ENCODE measurements at regions not wholly inside any gene's neighbourhood (a gene's known extent, or its start where the extent isn't known, plus 50 kb on each side); places are given as distances from the start of the nearest gene placed in this dataset.
A peak's percentile ranks its signal among the peaks of the same experiment; 100 is the strongest.

GRCh38 chr9:19925674-19926503 lies 137.1 kb upstream of the SLC24A2 start:
- Histone ChIP-seq H3K36me3 (replicated peaks in 1 of 2; ENCODE audit: control extremely low read depth in 1 of 2, control insufficient read depth in 1 of 2, extremely low read depth in 1 of 2, insufficient read depth in 2 of 2, low read length in 1 of 2) (no peaks in the 10 kb centered on the region), H3K4me2 (replicated peaks; ENCODE audit: low read depth, low read length, poor library complexity, severe bottlenecking) (peak overlapping the region; percentile 65), H3K9me3 (ENCODE audit: control extremely low read depth in 1 of 3, control insufficient read depth in 2 of 3, insufficient read depth in 1 of 3, low read length in 2 of 3) (no peaks in the 10 kb centered on the region), H3K27ac (ENCODE audit: low read length in 2 of 2) (no peak overlapping the region), H4K20me1 (ENCODE audit: control insufficient read depth, insufficient read depth, low read length, poor library complexity, severe bottlenecking) (no peaks in the 10 kb centered on the region), H3K79me2 (ENCODE audit: control insufficient read depth, insufficient read depth, low read length) (no peaks in the 10 kb centered on the region), H3K4me1 (ENCODE audit: control insufficient read depth in 2 of 2, insufficient read depth in 2 of 2, low read length in 2 of 2) (peaks cover 7 to 10% of the 10 kb centered on the region in 2 donors), H3K4me3 (ENCODE audit: control extremely low read depth in 1 of 5, extremely low read depth in 1 of 5, insufficient read depth in 1 of 5, low read depth in 2 of 5, low read length in 4 of 5) (peak overlapping the region in 3 of 5 experiments; percentile 2 to 21 (median 4)), H2AFZ (ENCODE audit: insufficient read depth, low read depth, low read length, poor library complexity, severe bottlenecking) (peak overlapping the region; percentile 75), H3K9ac (ENCODE audit: low read length) (no peak overlapping the region), H3K27me3 (replicated peaks in 1 of 4; ENCODE audit: control extremely low read depth in 1 of 4, control insufficient read depth in 3 of 4, insufficient read depth in 4 of 4, low read length in 3 of 4) (peaks cover 0 to 9% (median 7%) of the 10 kb centered on the region in 4 experiments)
- no peaks in the 10 kb centered on the region for H3K9me3 Mint-ChIP-seq (ENCODE audit: insufficient read depth)
- ChIA-PET POLR2A (no interaction called here), CTCF (interaction anchor here (0.7 to 9.5 kb wide), 6 partner anchors 10 to 1185 kb away, joined by 3 to 152 read pairs (median 10); no protein-coding TSS in a partner anchor)
- H3K4me1 Mint-ChIP-seq, result peaks cover 9% of the 10 kb centered on the region
- 34% methylated on average over 14 of the region's 20 CpGs for WGBS (ENCODE audit: insufficient coverage)
- ATAC-seq (ENCODE audit: low read depth) (peak; percentile 97), DNase-seq (peak; percentile 81)
- peaks cover 20% of the 10 kb centered on the region for H3K27me3 Mint-ChIP-seq
- TF ChIP-seq EZH2 (IDR thresholded peaks at IDR 0.05; ENCODE audit: borderline replicate concordance, insufficient read depth, low read depth, low read length, poor library complexity, severe bottlenecking), result no peak
- TF ChIP-seq CTCF (IDR thresholded peaks at IDR 0.05), result peak; percentile 96
- H3K27ac Mint-ChIP-seq, result no peak overlapping the region
- intact Hi-C loops (cut with micrococcal nuclease), result loop anchor here (1.0 to 10.0 kb wide), 4 partner anchors 699 to 1185 kb away; no protein-coding TSS in a partner anchor
- peak overlapping the region; percentile 20 for H3K4me3 Mint-ChIP-seq

DNA sequence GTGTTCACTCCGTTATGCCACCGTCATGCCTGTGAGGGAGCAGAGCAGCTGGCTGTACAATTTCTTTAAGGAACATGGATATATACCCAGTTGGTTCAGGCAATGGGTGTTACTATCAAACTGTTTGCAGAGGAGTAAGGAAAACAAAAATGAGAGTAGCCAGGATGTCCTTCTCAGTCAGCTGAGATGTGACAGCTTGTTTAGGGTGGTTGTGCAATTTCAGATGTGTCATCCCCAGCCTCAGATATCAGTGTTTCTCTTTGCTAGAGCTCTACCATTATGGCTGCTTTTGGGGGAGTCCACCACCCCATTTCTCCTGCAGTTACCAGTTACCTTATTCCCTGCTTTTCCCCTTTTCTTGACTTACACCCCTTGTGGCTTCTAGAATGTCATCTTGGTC lies 135.2 kb upstream of the SLC24A2 start:
- Histone ChIP-seq H2AFZ (ENCODE audit: insufficient read depth, low read depth, low read length, poor library complexity, severe bottlenecking) (no peak overlapping the region), H3K36me3 (replicated peaks in 1 of 2; ENCODE audit: control extremely low read depth in 1 of 2, control insufficient read depth in 1 of 2, extremely low read depth in 1 of 2, insufficient read depth in 2 of 2, low read length in 1 of 2) (no peaks in the 10 kb centered on the region), H3K4me3 (ENCODE audit: control extremely low read depth in 1 of 5, extremely low read depth in 1 of 5, insufficient read depth in 1 of 5, low read depth in 2 of 5, low read length in 4 of 5) (no peak overlapping the region), H4K20me1 (ENCODE audit: control insufficient read depth, insufficient read depth, low read length, poor library complexity, severe bottlenecking) (no peaks in the 10 kb centered on the region), H3K9ac (ENCODE audit: low read length) (no peak overlapping the region), H3K4me1 (ENCODE audit: control insufficient read depth in 2 of 2, insufficient read depth in 2 of 2, low read length in 2 of 2) (peaks cover 7% of the 10 kb centered on the region in 2 donors), H3K79me2 (ENCODE audit: control insufficient read depth, insufficient read depth, low read length) (no peaks in the 10 kb centered on the region), H3K4me2 (replicated peaks; ENCODE audit: low read depth, low read length, poor library complexity, severe bottlenecking) (no peak overlapping the region), H3K27me3 (replicated peaks in 1 of 4; ENCODE audit: control extremely low read depth in 1 of 4, control insufficient read depth in 3 of 4, insufficient read depth in 4 of 4, low read length in 3 of 4) (peaks cover 0 to 9% (median 7%) of the 10 kb centered on the region in 4 experiments), H3K27ac (ENCODE audit: low read length in 2 of 2) (no peak overlapping the region), H3K9me3 (ENCODE audit: control extremely low read depth in 1 of 3, control insufficient read depth in 2 of 3, insufficient read depth in 1 of 3, low read length in 2 of 3) (no peaks in the 10 kb centered on the region)
- H3K4me1 Mint-ChIP-seq, result peaks cover 5% of the 10 kb centered on the region
- ChIA-PET CTCF (interaction anchor here (2.4 to 9.5 kb wide), 2 partner anchors 1018 to 1187 kb away, joined by 17 to 152 read pairs; no protein-coding TSS in a partner anchor), POLR2A (no interaction called here)
- no peaks in the 10 kb centered on the region for H3K9me3 Mint-ChIP-seq (ENCODE audit: insufficient read depth)
- no peak for ATAC-seq (ENCODE audit: low read depth)
- no peak overlapping the region for H3K4me3 Mint-ChIP-seq
- DNase-seq, result no peak
- no peak overlapping the region for H3K27ac Mint-ChIP-seq
- H3K27me3 Mint-ChIP-seq, result peaks cover 29% of the 10 kb centered on the region
- no peak for TF ChIP-seq CTCF (IDR thresholded peaks at IDR 0.05)
- TF ChIP-seq EZH2 (IDR thresholded peaks at IDR 0.05; ENCODE audit: borderline replicate concordance, insufficient read depth, low read depth, low read length, poor library complexity, severe bottlenecking), result no peak
- WGBS (ENCODE audit: insufficient coverage), result 83% methylated on average over 2 of the region's 2 CpGs
- intact Hi-C loops (cut with micrococcal nuclease), result loop anchor here (10.0 kb wide), 1 partner anchor 961 kb away; no protein-coding TSS in a partner anchor

All from B cell (primary cell).